ENCODE measurements at regions not wholly inside any gene's neighbourhood (a gene's known extent, or its start where the extent isn't known, plus 50 kb on each side); places are given as distances from the start of the nearest gene placed in this dataset.

- H3K9me3 ChIP-seq (ENCODE audit: control insufficient read depth in 2 of 3, low read length in 3 of 3) = no peaks in the 10 kb centered on the region
- peaks cover 0 to under 1% (median 0%) of the 10 kb centered on the region in 5 donors for H3K27me3 Mint-ChIP-seq
- ChIA-PET POLR2A (no interaction called here), CTCF (no interaction called here)
- no peak overlapping the region for H3K4me3 ChIP-seq (ENCODE audit: low read length)
- intact Hi-C loops (cut with micrococcal nuclease) = no loop called here
- ATAC-seq (no peak), DNase-seq (no peak)
- H3K4me1 ChIP-seq (ENCODE audit: control insufficient read depth in 2 of 2, insufficient read depth in 2 of 2, low read length in 2 of 2) = no peaks in the 10 kb centered on the region
- H3K27ac Mint-ChIP-seq = no peak overlapping the region
- H3K4me1 Mint-ChIP-seq = no peaks in the 10 kb centered on the region
- H3K9me3 Mint-ChIP-seq = peaks cover 0 to 18% (median 3%) of the 10 kb centered on the region in 11 donors
- no peak overlapping the region for H3K27ac ChIP-seq (ENCODE audit: low read depth, low read length)
- H3K36me3 ChIP-seq (ENCODE audit: control insufficient read depth in 2 of 3, insufficient read depth in 3 of 3, low read length in 3 of 3) = no peaks in the 10 kb centered on the region
- no peaks in the 10 kb centered on the region for H3K36me3 Mint-ChIP-seq
- no peak overlapping the region for H3K4me3 Mint-ChIP-seq
- no peaks in the 10 kb centered on the region for H3K27me3 ChIP-seq (ENCODE audit: control insufficient read depth in 2 of 2, insufficient read depth in 2 of 2, low read length in 2 of 2)
Measured at GRCh38 chr5:8322484-8322883, 453.5 kb downstream of the MTRR start.

- H3K27ac ChIP-seq (ENCODE audit: low read depth, low read length) = no peak overlapping the region
- no peaks in the 10 kb centered on the region for H3K4me1 Mint-ChIP-seq
- POLR2A ChIA-PET = no interaction called here
- H3K27me3 Mint-ChIP-seq = peaks cover 0 to 7% (median 4%) of the 10 kb centered on the region in 5 donors
- DNase-seq (no peak), ATAC-seq (no peak)
- H3K9me3 ChIP-seq (ENCODE audit: control insufficient read depth in 2 of 3, low read length in 3 of 3) = no peaks in the 10 kb centered on the region
- H3K27me3 ChIP-seq (ENCODE audit: control insufficient read depth in 2 of 2, insufficient read depth in 2 of 2, low read length in 2 of 2) = no peaks in the 10 kb centered on the region
- no peak overlapping the region for H3K27ac Mint-ChIP-seq
- intact Hi-C loops (cut with micrococcal nuclease) = no loop called here
- no peak overlapping the region for H3K4me3 ChIP-seq (ENCODE audit: low read length)
- H3K4me3 Mint-ChIP-seq = no peak overlapping the region
- CTCF ChIA-PET = no interaction called here
- H3K36me3 Mint-ChIP-seq = no peaks in the 10 kb centered on the region
- H3K4me1 ChIP-seq (ENCODE audit: control insufficient read depth in 2 of 2, insufficient read depth in 2 of 2, low read length in 2 of 2) = no peaks in the 10 kb centered on the region
- peaks cover 0 to 14% (median 1%) of the 10 kb centered on the region in 11 donors for H3K9me3 Mint-ChIP-seq
- no peaks in the 10 kb centered on the region for H3K36me3 ChIP-seq (ENCODE audit: control insufficient read depth in 2 of 3, insufficient read depth in 3 of 3, low read length in 3 of 3)
Measured at GRCh38 chr5:8327016-8327415, 458.1 kb downstream of the MTRR start.

GRCh38 chr5:8329773-8330172, 460.8 kb downstream of the MTRR start:
- H3K4me1 Mint-ChIP-seq = no peaks in the 10 kb centered on the region
- no peaks in the 10 kb centered on the region for H3K27me3 ChIP-seq (ENCODE audit: control insufficient read depth in 2 of 2, insufficient read depth in 2 of 2, low read length in 2 of 2)
- no peak overlapping the region for H3K4me3 ChIP-seq (ENCODE audit: low read length)
- DNase-seq (no peak), ATAC-seq (no peak)
- H3K9me3 Mint-ChIP-seq = peaks cover 0 to 18% (median 3%) of the 10 kb centered on the region in 11 donors
- no peak overlapping the region for H3K27ac ChIP-seq (ENCODE audit: low read depth, low read length)
- no peak overlapping the region for H3K4me3 Mint-ChIP-seq
- no peaks in the 10 kb centered on the region for H3K36me3 ChIP-seq (ENCODE audit: control insufficient read depth in 2 of 3, insufficient read depth in 3 of 3, low read length in 3 of 3)
- CTCF ChIA-PET = no interaction called here
- no peaks in the 10 kb centered on the region for H3K9me3 ChIP-seq (ENCODE audit: control insufficient read depth in 2 of 3, low read length in 3 of 3)
- no peaks in the 10 kb centered on the region for H3K36me3 Mint-ChIP-seq
- no peak overlapping the region for H3K27ac Mint-ChIP-seq
- H3K27me3 Mint-ChIP-seq = peaks cover 0 to 7% (median 4%) of the 10 kb centered on the region in 5 donors
- no peaks in the 10 kb centered on the region for H3K4me1 ChIP-seq (ENCODE audit: control insufficient read depth in 2 of 2, insufficient read depth in 2 of 2, low read length in 2 of 2)
- POLR2A ChIA-PET = no interaction called here
- intact Hi-C loops (cut with micrococcal nuclease) = no loop called here

GRCh38 chr5:8332666-8333445, 463.9 kb downstream of the MTRR start:
- Histone ChIP-seq H3K36me3 (ENCODE audit: control insufficient read depth in 2 of 3, insufficient read depth in 3 of 3, low read length in 3 of 3) (no peaks in the 10 kb centered on the region), H3K4me1 (ENCODE audit: control insufficient read depth in 2 of 2, insufficient read depth in 2 of 2, low read length in 2 of 2) (no peaks in the 10 kb centered on the region), H3K27me3 (ENCODE audit: control insufficient read depth in 2 of 2, insufficient read depth in 2 of 2, low read length in 2 of 2) (no peaks in the 10 kb centered on the region), H3K9me3 (ENCODE audit: control insufficient read depth in 2 of 3, low read length in 3 of 3) (no peaks in the 10 kb centered on the region), H3K4me3 (ENCODE audit: low read length) (no peak overlapping the region), H3K27ac (ENCODE audit: low read depth, low read length) (no peak overlapping the region)
- Mint-ChIP-seq H3K27me3 (peaks cover 0 to 7% (median 4%) of the 10 kb centered on the region in 5 donors), H3K36me3 (no peaks in the 10 kb centered on the region), H3K9me3 (peaks cover 0 to 15% (median 2%) of the 10 kb centered on the region in 11 donors), H3K27ac (no peak overlapping the region), H3K4me1 (no peaks in the 10 kb centered on the region), H3K4me3 (no peak overlapping the region)
- DNase-seq (no peak), ATAC-seq (no peak)
- ChIA-PET CTCF (no interaction called here), POLR2A (no interaction called here)
- intact Hi-C loops (cut with micrococcal nuclease) = no loop called here

- H3K36me3 Mint-ChIP-seq = no peaks in the 10 kb centered on the region
- H3K27me3 ChIP-seq (ENCODE audit: control insufficient read depth in 2 of 2, insufficient read depth in 2 of 2, low read length in 2 of 2) = no peaks in the 10 kb centered on the region
- no peak overlapping the region for H3K27ac Mint-ChIP-seq
- H3K9me3 ChIP-seq (ENCODE audit: control insufficient read depth in 2 of 3, low read length in 3 of 3) = no peaks in the 10 kb centered on the region
- no peaks in the 10 kb centered on the region for H3K4me1 ChIP-seq (ENCODE audit: control insufficient read depth in 2 of 2, insufficient read depth in 2 of 2, low read length in 2 of 2)
- intact Hi-C loops (cut with micrococcal nuclease) = no loop called here
- POLR2A ChIA-PET = no interaction called here
- no peaks in the 10 kb centered on the region for H3K4me1 Mint-ChIP-seq
- peaks cover 0 to 7% (median 0%) of the 10 kb centered on the region in 5 donors for H3K27me3 Mint-ChIP-seq
- no peak for DNase-seq
- no peak for ATAC-seq
- no peak overlapping the region for H3K4me3 ChIP-seq (ENCODE audit: low read length)
- H3K4me3 Mint-ChIP-seq = no peak overlapping the region
- no peaks in the 10 kb centered on the region for H3K36me3 ChIP-seq (ENCODE audit: control insufficient read depth in 2 of 3, insufficient read depth in 3 of 3, low read length in 3 of 3)
- peaks cover 0 to 13% (median 2%) of the 10 kb centered on the region in 11 donors for H3K9me3 Mint-ChIP-seq
- CTCF ChIA-PET = no interaction called here
- no peak overlapping the region for H3K27ac ChIP-seq (ENCODE audit: low read depth, low read length)
Measured at GRCh38 chr5:8333485-8333884, 464.5 kb downstream of the MTRR start.

- Histone ChIP-seq H3K27me3 (ENCODE audit: control insufficient read depth in 2 of 2, insufficient read depth in 2 of 2, low read length in 2 of 2) (no peaks in the 10 kb centered on the region), H3K4me1 (ENCODE audit: control insufficient read depth in 2 of 2, insufficient read depth in 2 of 2, low read length in 2 of 2) (no peaks in the 10 kb centered on the region), H3K36me3 (ENCODE audit: control insufficient read depth in 2 of 3, insufficient read depth in 3 of 3, low read length in 3 of 3) (no peaks in the 10 kb centered on the region), H3K4me3 (ENCODE audit: low read length) (no peak overlapping the region), H3K9me3 (ENCODE audit: control insufficient read depth in 2 of 3, low read length in 3 of 3) (no peaks in the 10 kb centered on the region), H3K27ac (ENCODE audit: low read depth, low read length) (no peak overlapping the region)
- POLR2A ChIA-PET = no interaction called here
- CTCF ChIA-PET = no interaction called here
- DNase-seq (no peak), ATAC-seq (no peak)
- intact Hi-C loops (cut with micrococcal nuclease) = no loop called here
- no peak overlapping the region for H3K4me3 Mint-ChIP-seq
- H3K36me3 Mint-ChIP-seq = no peaks in the 10 kb centered on the region
- no peak overlapping the region for H3K27ac Mint-ChIP-seq
- peaks cover 0 to 9% (median 0%) of the 10 kb centered on the region in 5 donors for H3K27me3 Mint-ChIP-seq
- H3K9me3 Mint-ChIP-seq = peaks cover 0 to 18% (median 2%) of the 10 kb centered on the region in 11 donors
- H3K4me1 Mint-ChIP-seq = no peaks in the 10 kb centered on the region
Measured at GRCh38 chr5:8333977-8334376, 465.0 kb downstream of the MTRR start.

- intact Hi-C loops (cut with micrococcal nuclease) = no loop called here
- no peak overlapping the region for H3K4me3 Mint-ChIP-seq
- H3K27me3 ChIP-seq (ENCODE audit: control insufficient read depth in 2 of 2, insufficient read depth in 2 of 2, low read length in 2 of 2) = no peaks in the 10 kb centered on the region
- peaks cover 0 to 36% (median 4%) of the 10 kb centered on the region in 11 donors for H3K9me3 Mint-ChIP-seq
- DNase-seq (no peak), ATAC-seq (no peak)
- ChIA-PET POLR2A (no interaction called here), CTCF (no interaction called here)
- no peaks in the 10 kb centered on the region for H3K4me1 ChIP-seq (ENCODE audit: control insufficient read depth in 2 of 2, insufficient read depth in 2 of 2, low read length in 2 of 2)
- no peak overlapping the region for H3K27ac Mint-ChIP-seq
- H3K9me3 ChIP-seq (ENCODE audit: control insufficient read depth in 2 of 3, low read length in 3 of 3) = no peaks in the 10 kb centered on the region
- no peaks in the 10 kb centered on the region for H3K4me1 Mint-ChIP-seq
- no peak overlapping the region for H3K4me3 ChIP-seq (ENCODE audit: low read length)
- H3K36me3 Mint-ChIP-seq = peaks cover 0 to 5% (median 0%) of the 10 kb centered on the region in 5 donors
- H3K27me3 Mint-ChIP-seq = peaks cover 0 to 5% (median 0%) of the 10 kb centered on the region in 5 donors
- no peaks in the 10 kb centered on the region for H3K36me3 ChIP-seq (ENCODE audit: control insufficient read depth in 2 of 3, insufficient read depth in 3 of 3, low read length in 3 of 3)
- no peak overlapping the region for H3K27ac ChIP-seq (ENCODE audit: low read depth, low read length)
Measured at GRCh38 chr5:8340261-8340660, 471.3 kb downstream of the MTRR start.
